Dermis blood vessel endothelial cell (primary cell): ENCODE measurements at regions not wholly inside any gene's neighbourhood (a gene's known extent, or its start where the extent isn't known, plus 50 kb on each side); places are given as distances from the start of the nearest gene placed in this dataset.

Experiments used
- DNase-seq: peaks from one replicate; pipeline ENCODE4 v3.0.0; 2010

GRCh38 chr9:131809941-131810344 lies 70.1 kb upstream of the RAPGEF1 start:
- DNase-seq: no peak

- DNase-seq: no peak
These were observed 68.4 kb upstream of the RAPGEF1 start for GRCh38 chr9:131808291-131808690.

- no peak for DNase-seq
These were observed 67.5 kb upstream of the RAPGEF1 start for GRCh38 chr9:131807144-131807983.

- DNase-seq: no peak
These were observed 65.9 kb upstream of the RAPGEF1 start for GRCh38 chr9:131805803-131806202.

- DNase-seq: no peak
These were observed 65.0 kb upstream of the RAPGEF1 start for GRCh38 chr9:131804826-131805225.

GRCh38 chr9:131803758-131804411 lies 64.0 kb upstream of the RAPGEF1 start:
- no peak for DNase-seq

GRCh38 chr9:131801810-131802209 lies 61.9 kb upstream of the RAPGEF1 start:
- DNase-seq: no peak

- no peak for DNase-seq
These were observed 61.0 kb upstream of the RAPGEF1 start for GRCh38 chr9:131800843-131801242.

- no peak for DNase-seq
These were observed 60.5 kb upstream of the RAPGEF1 start for GRCh38 chr9:131800366-131800765.

- peak; percentile 60 for DNase-seq
These were observed 59.4 kb upstream of the RAPGEF1 start for GRCh38 chr9:131799177-131799823.

- DNase-seq: no peak
These were observed 58.4 kb upstream of the RAPGEF1 start for GRCh38 chr9:131798246-131798645.

- no peak for DNase-seq
These were observed 54.5 kb upstream of the RAPGEF1 start for GRCh38 chr9:131794393-131794792.

GRCh38 chr9:131791542-131792254 lies 51.8 kb upstream of the RAPGEF1 start:
- DNase-seq: no peak
